Thoracic aorta (tissue), 2 donors: ENCODE measurements at regions not wholly inside any gene's neighbourhood (a gene's known extent, or its start where the extent isn't known, plus 50 kb on each side); places are given as distances from the start of the nearest gene placed in this dataset.

ENCODE experiments used
- ATAC-seq: fragments of 150-250 bp; one replicate; pipeline ENCODE4 v1.8.0; 2017; ENCODE audit warnings: low read depth; ENCODE audit not compliant: insufficient number of reproducible peaks, low FRiP score
- DNase-seq: peaks from one replicate; pipeline ENCODE4 v3.0.0-alpha.2; 2020; ENCODE audit warnings: low spot score
- H3K27ac ChIP-seq, 2 donors: fragments of 200-600 bp; sonication (generic); 1 replicate in 1 of 2; 2 replicates in 1 of 2; pipeline ENCODE4 v1.5.1; 2016; ENCODE audit warnings: mild to moderate bottlenecking in 2 of 2, moderate library complexity in 2 of 2
- H3K27me3 ChIP-seq: fragments of 200-600 bp; sonication (generic); replicated peaks from 2 replicates; pipeline ENCODE4 v1.6.0; 2016; ENCODE audit warnings: mild to moderate bottlenecking; ENCODE audit not compliant: insufficient read depth
- H3K36me3 ChIP-seq: fragments of 200-600 bp; sonication (generic); one replicate; pipeline ENCODE4 v1.5.1; 2016
- H3K4me1 ChIP-seq, 2 donors: fragments of 200-600 bp; sonication (generic); 1 replicate in 1 of 2; 2 replicates in 1 of 2; pipeline versions ENCODE4 v1.5.1 to v1.6.0; 2016; ENCODE audit warnings: low read depth in 2 of 2, mild to moderate bottlenecking in 1 of 2; ENCODE audit not compliant: control insufficient read depth in 1 of 2
- H3K4me3 ChIP-seq: fragments of 200-600 bp; sonication (generic); 2 replicates; pipeline ENCODE4 v1.5.1; 2016; ENCODE audit warnings: mild to moderate bottlenecking
- H3K9me3 ChIP-seq: fragments of 200-600 bp; sonication (generic); 2 replicates; pipeline ENCODE4 v1.5.1; 2016
- CTCF ChIP-seq: fragments of 200-600 bp; sonication (generic); IDR thresholded peaks from one replicate; pipeline ENCODE4 v1.5.1; 2019; ENCODE audit warnings: antibody characterized with exemption

DNA sequence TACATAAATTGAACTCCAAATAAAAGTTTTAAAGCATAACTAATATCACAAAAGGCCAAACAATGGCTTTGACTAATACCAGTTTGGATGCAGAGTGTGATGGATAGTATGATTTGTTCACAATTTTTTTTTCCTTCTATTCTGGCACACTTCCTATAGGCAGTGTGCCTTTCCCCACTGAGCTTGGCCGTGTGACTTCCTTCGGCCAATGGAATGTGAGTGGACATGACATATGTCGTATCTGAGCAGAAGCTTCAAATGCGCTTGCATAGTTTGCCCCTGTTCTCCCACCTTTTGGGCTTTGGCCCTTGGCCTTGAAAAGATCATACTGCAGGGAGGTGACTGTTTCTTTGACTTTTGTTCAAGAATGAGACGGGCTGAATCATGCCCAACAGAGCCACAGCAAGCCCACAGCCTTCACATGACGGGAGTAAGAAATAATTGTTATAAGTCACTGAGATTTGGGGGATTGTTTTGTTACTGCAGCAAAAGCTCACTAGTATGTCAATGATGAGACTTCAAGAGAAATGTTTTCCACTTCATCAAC lies 279.9 kb upstream of the NEBL start:
- H3K4me3 ChIP-seq, result no peak overlapping the region
- H3K27me3 ChIP-seq, result no peaks in the 10 kb centered on the region
- ATAC-seq (no peak), DNase-seq (no peak)
- H3K36me3 ChIP-seq, result no peaks in the 10 kb centered on the region
- peaks cover 6 to 17% of the 10 kb centered on the region in 2 donors for H3K4me1 ChIP-seq
- no peak for TF ChIP-seq CTCF
- peaks cover 5% of the 10 kb centered on the region for H3K9me3 ChIP-seq
- no peak overlapping the region for H3K27ac ChIP-seq

DNA sequence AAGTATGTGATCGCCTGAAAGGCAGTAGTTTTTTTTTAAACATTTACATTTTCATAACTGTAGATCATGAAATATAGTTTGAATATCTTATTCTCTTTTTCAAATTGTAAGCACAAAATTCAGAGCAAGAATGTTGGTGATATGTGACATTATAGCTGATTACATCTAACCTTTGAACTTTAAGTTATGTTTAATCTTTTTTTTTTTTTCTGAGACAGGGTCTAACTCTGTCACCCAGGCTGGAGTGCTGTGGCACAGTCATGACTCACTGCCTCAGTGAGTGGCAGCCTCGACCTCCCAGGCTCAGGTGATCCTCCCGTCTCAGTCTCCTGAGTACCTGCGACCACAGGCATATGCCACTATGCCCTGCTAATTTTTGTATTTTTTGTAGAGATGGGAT lies 278.7 kb upstream of the NEBL start:
- H3K4me3 ChIP-seq, result no peak overlapping the region
- H3K27me3 ChIP-seq, result no peaks in the 10 kb centered on the region
- DNase-seq (no peak), ATAC-seq (no peak)
- peaks cover 5% of the 10 kb centered on the region for H3K9me3 ChIP-seq
- peaks cover 6 to 17% of the 10 kb centered on the region in 2 donors for H3K4me1 ChIP-seq
- H3K36me3 ChIP-seq, result no peaks in the 10 kb centered on the region
- H3K27ac ChIP-seq, result no peak overlapping the region
- TF ChIP-seq CTCF, result no peak

DNA sequence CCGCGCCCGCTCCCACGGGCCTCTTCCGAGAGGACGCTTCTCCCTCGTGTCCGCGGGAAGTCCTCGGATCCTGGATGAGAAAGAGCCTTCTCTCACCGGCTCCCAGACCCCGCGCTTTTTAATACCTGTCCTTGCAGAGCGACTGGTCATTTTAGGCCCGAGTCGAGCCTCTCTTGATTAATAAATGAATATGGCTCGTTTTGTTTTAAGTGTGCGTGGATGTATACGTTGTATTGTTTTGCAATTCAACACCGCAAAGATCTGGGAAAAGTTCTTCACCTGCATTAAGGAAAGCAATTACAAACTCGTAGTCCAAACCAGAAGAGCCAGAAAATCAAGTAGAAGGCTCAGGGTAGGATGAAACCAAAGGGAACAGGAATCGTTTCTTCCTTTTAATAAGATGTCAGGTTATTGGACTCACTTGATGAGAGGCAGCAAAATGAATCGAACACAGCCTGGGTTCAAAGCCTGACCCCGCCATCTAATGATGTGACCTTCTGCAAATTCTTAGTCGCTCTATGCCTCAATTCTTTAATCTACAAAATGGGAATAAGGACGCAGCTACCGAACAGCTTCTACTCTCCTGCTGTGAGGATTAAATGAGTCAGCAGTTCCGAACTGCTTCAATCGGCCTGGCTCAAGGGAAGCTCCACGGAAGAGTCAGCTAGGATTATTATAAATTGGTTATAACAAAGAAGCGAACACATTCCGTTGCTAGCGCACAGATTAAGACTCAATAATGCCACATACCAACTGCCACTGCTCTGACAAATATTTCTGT lies 277.8 kb upstream of the NEBL start:
- Histone ChIP-seq H3K27me3 (no peaks in the 10 kb centered on the region), H3K36me3 (no peaks in the 10 kb centered on the region), H3K27ac (no peak overlapping the region), H3K9me3 (peaks cover 3% of the 10 kb centered on the region), H3K4me1 (peaks cover 6 to 17% of the 10 kb centered on the region in 2 donors), H3K4me3 (peak overlapping the region; percentile 69)
- ATAC-seq (no peak), DNase-seq (no peak)
- no peak for TF ChIP-seq CTCF

- Histone ChIP-seq H3K4me3 (peak overlapping the region; percentile 69), H3K36me3 (no peaks in the 10 kb centered on the region), H3K4me1 (peaks cover 6 to 17% of the 10 kb centered on the region in 2 donors), H3K27me3 (no peaks in the 10 kb centered on the region), H3K27ac (no peak overlapping the region), H3K9me3 (no peaks in the 10 kb centered on the region)
- TF ChIP-seq CTCF, result no peak
- DNase-seq, result no peak
- ATAC-seq, result no peak
Measured at GRCh38 chr10:21173802-21174714, 276.9 kb upstream of the NEBL start.
